ENCODE measurements at regions not wholly inside any gene's neighbourhood (a gene's known extent, or its start where the extent isn't known, plus 50 kb on each side); places are given as distances from the start of the nearest gene placed in this dataset.

GRCh38 chr13:100917011-100917410, 242.4 kb upstream of the TMTC4 start:
- no peak overlapping the region for H3K4me3 ChIP-seq
- no peaks in the 10 kb centered on the region for H3K4me1 ChIP-seq
- TF ChIP-seq CTCF (IDR thresholded peaks at IDR 0.05) (no peak), POLR2A (IDR thresholded peaks at IDR 0.05) (no peak), POLR2AphosphoS5 (IDR thresholded peaks at IDR 0.05) (no peak)
- peaks cover 0 to 4% of the 10 kb centered on the region in 2 donors for H3K9me3 ChIP-seq
- peaks cover 0 to 3% of the 10 kb centered on the region in 2 donors for H3K27me3 ChIP-seq
- no peak for DNase-seq (ENCODE audit: low spot score in 2 of 2)
- H3K36me3 ChIP-seq: no peaks in the 10 kb centered on the region
- intact Hi-C loops (cut with DNase I; ENCODE audit: low total_unique reads): no loop called here
- no peak overlapping the region for H3K27ac ChIP-seq

DNA sequence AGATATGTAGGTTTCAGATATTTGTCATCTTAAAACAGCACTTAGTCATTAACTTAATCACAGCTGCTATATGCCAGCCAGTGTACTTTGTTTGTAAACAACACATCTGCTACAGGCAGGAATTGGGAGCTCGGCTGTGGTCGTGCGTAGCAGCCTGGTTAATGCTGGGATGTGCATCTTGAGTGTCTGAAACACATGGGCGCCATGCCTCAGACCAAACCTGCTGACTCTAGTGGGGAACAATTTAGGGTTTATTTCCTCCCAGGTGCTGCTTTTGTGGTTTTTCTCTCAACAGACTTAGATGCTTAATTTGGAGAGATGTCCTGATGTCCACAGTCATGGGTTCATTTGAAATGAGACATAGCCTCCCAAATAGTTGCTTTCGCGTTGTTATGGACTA, 238.5 kb upstream of the TMTC4 start:
- Histone ChIP-seq H3K4me1 (no peaks in the 10 kb centered on the region), H3K9me3 (peaks cover 0 to 4% of the 10 kb centered on the region in 2 donors), H3K27ac (no peak overlapping the region), H3K36me3 (no peaks in the 10 kb centered on the region), H3K27me3 (peaks cover 0 to 3% of the 10 kb centered on the region in 2 donors), H3K4me3 (no peak overlapping the region)
- DNase-seq (ENCODE audit: low spot score in 2 of 2): no peak
- no peak for TF ChIP-seq POLR2A (IDR thresholded peaks at IDR 0.05)
- no peak for TF ChIP-seq POLR2AphosphoS5 (IDR thresholded peaks at IDR 0.05)
- TF ChIP-seq CTCF (IDR thresholded peaks at IDR 0.05): no peak
- intact Hi-C loops (cut with DNase I; ENCODE audit: low total_unique reads): no loop called here

- Histone ChIP-seq H3K27ac (no peak overlapping the region), H3K27me3 (no peaks in the 10 kb centered on the region), H3K4me3 (no peak overlapping the region), H3K9me3 (no peaks in the 10 kb centered on the region), H3K36me3 (no peaks in the 10 kb centered on the region), H3K4me1 (no peaks in the 10 kb centered on the region)
- intact Hi-C loops (cut with DNase I; ENCODE audit: low total_unique reads): no loop called here
- DNase-seq (ENCODE audit: low spot score in 2 of 2): no peak
- TF ChIP-seq CTCF (IDR thresholded peaks at IDR 0.05): no peak
- TF ChIP-seq POLR2AphosphoS5 (IDR thresholded peaks at IDR 0.05): no peak
- TF ChIP-seq POLR2A (IDR thresholded peaks at IDR 0.05): no peak
Observed at GRCh38 chr13:100904293-100904976, 229.8 kb upstream of the TMTC4 start.

DNA sequence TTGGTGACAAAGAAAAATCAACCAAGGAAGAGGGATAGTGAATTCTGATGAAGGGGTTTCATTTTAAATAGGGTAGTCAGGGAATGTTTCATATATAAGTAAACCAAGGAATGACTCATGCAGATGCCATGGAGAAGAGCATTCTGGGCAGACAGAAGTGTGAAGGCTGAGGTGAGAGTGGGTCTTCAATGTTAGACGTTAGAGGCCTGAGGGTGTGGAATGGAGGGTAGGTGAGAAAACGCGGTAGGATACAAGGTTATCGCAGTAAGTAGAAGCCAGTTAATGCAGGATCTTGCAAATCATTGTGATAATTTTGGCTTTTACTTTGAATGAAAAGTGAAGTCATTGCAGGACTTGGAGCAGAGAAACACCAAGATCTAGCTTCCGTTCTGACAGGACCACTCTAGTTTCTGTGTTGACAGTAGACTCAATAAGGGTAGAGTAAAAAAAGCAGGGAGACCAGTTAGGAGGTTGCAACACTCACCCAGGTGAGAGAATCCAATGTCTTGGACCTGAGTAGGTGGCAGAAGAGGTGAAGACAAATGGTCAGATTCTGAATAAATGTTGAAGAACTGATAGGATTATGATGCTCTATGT, 225.2 kb upstream of the TMTC4 start:
- no peaks in the 10 kb centered on the region for H3K36me3 ChIP-seq
- H3K4me3 ChIP-seq: no peak overlapping the region
- no peak for DNase-seq (ENCODE audit: low spot score in 2 of 2)
- intact Hi-C loops (cut with DNase I; ENCODE audit: low total_unique reads): no loop called here
- no peaks in the 10 kb centered on the region for H3K4me1 ChIP-seq
- no peak overlapping the region for H3K27ac ChIP-seq
- H3K9me3 ChIP-seq: no peaks in the 10 kb centered on the region
- no peaks in the 10 kb centered on the region for H3K27me3 ChIP-seq
- no peak for TF ChIP-seq POLR2A (IDR thresholded peaks at IDR 0.05)
- no peak for TF ChIP-seq CTCF (IDR thresholded peaks at IDR 0.05)
- TF ChIP-seq POLR2AphosphoS5 (IDR thresholded peaks at IDR 0.05): no peak

DNA sequence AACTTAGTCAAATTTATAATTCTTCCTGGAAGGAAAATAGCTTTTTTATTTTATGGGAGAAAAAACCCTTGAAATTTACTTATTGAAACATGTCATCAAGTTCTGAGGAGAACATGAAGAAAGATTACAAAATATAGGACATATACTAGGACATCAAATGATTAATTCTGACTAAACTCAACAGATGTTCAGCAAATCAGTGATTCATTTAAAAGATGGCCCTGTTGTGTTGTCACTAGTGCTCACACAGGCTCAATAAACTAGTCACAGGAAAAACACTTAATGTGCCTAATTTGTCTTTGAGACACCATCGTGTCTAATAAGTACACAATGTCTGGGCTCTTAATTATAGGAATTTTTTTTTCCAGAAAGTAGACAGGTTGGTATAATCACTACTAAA, 223.8 kb upstream of the TMTC4 start:
- Histone ChIP-seq H3K27ac (no peak overlapping the region), H3K9me3 (no peaks in the 10 kb centered on the region), H3K27me3 (no peaks in the 10 kb centered on the region), H3K4me3 (no peak overlapping the region), H3K36me3 (no peaks in the 10 kb centered on the region), H3K4me1 (no peaks in the 10 kb centered on the region)
- no peak for DNase-seq (ENCODE audit: low spot score in 2 of 2)
- intact Hi-C loops (cut with DNase I; ENCODE audit: low total_unique reads): no loop called here
- TF ChIP-seq POLR2A (IDR thresholded peaks at IDR 0.05) (no peak), POLR2AphosphoS5 (IDR thresholded peaks at IDR 0.05) (no peak), CTCF (IDR thresholded peaks at IDR 0.05) (no peak)
